Left ventricle myocardium inferior (tissue), 1 donor: ENCODE measurements at regions not wholly inside any gene's neighbourhood (a gene's known extent, or its start where the extent isn't known, plus 50 kb on each side); places are given as distances from the start of the nearest gene placed in this dataset.
"Not testable (repeated sequence)": the region's sequence is repeated elsewhere in the genome, so short reads cannot be mapped to it uniquely, and the experiment has no call there.

Experiments used
- DNase-seq: peaks from one replicate; pipeline ENCODE4 v3.0.0-alpha.2; 2020
- H3K27ac ChIP-seq: fragments of 200-600 bp; replicated peaks from 2 replicates; pipeline ENCODE4 v1.8.0; 2021
- H3K27me3 ChIP-seq: fragments of 200-600 bp; 2 replicates; pipeline ENCODE4 v1.8.0; 2021; ENCODE audit warnings: low read depth
- H3K36me3 ChIP-seq: fragments of 200-600 bp; 2 replicates; pipeline ENCODE4 v1.8.0; 2021
- H3K4me1 ChIP-seq: fragments of 200-600 bp; 2 replicates; pipeline ENCODE4 v1.8.0; 2021
- H3K4me3 ChIP-seq: fragments of 200-600 bp; 2 replicates; pipeline ENCODE4 v1.8.0; 2021; ENCODE audit warnings: mild to moderate bottlenecking, moderate library complexity
- H3K9me3 ChIP-seq: fragments of 200-600 bp; replicated peaks from 2 replicates; pipeline ENCODE4 v1.8.0; 2021
- intact Hi-C: fragments of 100-400 bp; cut with micrococcal nuclease; formaldehyde crosslinking; loops from one replicate; pipeline ENCODE4 v1.11.0; 2022
- TF ChIP-seq, protein P1 (sequence below): fragments of 200-600 bp; IDR thresholded peaks from 2 replicates; pipeline ENCODE4 v1.8.0; 2021; ENCODE audit warnings: antibody characterized with exemption, mild to moderate bottlenecking, borderline replicate concordance
- donor health status: DM: no; HTN: yes; CAD: no; lungs with severe emphysema.

DNA sequence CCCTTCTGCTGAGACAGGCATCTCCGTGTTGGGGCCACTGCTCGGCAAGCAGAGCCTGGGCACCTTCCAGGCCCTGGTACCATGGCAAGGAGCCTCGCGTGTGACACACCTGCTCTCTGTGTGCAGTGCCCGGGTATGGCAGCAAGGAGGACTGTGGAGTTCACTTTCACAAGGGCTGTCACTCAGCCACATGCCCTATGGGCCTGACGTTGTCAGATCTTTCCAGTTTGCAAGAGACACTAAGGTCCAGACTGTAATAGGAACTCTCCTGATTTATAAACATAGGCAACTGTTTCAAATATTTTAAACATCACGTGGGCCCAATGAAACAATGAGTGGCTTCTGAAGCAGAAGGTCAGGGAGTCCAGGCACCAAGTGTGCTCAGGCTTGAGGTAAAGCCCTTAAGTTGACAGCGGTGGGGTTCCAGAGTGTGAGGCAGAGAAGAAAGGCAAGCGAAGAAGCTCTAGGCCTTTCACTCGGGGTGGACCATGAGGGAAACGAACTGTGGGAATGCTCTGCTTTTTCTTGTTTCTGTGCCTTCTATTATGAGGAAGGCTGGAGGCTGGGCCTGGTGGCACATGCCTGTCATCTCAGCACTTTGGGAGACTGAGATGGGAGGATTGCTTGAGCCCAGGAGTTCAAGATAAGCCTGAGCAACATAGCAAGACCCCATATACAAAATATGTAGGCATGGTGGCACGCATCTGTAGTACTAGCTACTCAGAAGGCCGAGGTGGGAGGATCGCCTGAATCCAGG is 108.6 kb upstream of the TRIM2 start:
- intact Hi-C loops = no loop called here
- H3K36me3 ChIP-seq = no peaks in the 10 kb centered on the region
- TF ChIP-seq, protein P1, sequence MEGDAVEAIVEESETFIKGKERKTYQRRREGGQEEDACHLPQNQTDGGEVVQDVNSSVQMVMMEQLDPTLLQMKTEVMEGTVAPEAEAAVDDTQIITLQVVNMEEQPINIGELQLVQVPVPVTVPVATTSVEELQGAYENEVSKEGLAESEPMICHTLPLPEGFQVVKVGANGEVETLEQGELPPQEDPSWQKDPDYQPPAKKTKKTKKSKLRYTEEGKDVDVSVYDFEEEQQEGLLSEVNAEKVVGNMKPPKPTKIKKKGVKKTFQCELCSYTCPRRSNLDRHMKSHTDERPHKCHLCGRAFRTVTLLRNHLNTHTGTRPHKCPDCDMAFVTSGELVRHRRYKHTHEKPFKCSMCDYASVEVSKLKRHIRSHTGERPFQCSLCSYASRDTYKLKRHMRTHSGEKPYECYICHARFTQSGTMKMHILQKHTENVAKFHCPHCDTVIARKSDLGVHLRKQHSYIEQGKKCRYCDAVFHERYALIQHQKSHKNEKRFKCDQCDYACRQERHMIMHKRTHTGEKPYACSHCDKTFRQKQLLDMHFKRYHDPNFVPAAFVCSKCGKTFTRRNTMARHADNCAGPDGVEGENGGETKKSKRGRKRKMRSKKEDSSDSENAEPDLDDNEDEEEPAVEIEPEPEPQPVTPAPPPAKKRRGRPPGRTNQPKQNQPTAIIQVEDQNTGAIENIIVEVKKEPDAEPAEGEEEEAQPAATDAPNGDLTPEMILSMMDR = no peak

GRCh38 chr4:153096344-153096743 is 107.9 kb upstream of the TRIM2 start:
- intact Hi-C loops = no loop called here
- H3K9me3 ChIP-seq = no peaks in the 10 kb centered on the region
- no peak for DNase-seq

More for the DNA sequence above, 108.6 kb upstream of the TRIM2 start:
- Histone ChIP-seq H3K27ac (no peak overlapping the region), H3K4me3 (no peak overlapping the region), H3K4me1 (no peaks in the 10 kb centered on the region), H3K27me3 (peaks cover 5% of the 10 kb centered on the region), H3K9me3 (no peaks in the 10 kb centered on the region)
- no peak for DNase-seq

DNA sequence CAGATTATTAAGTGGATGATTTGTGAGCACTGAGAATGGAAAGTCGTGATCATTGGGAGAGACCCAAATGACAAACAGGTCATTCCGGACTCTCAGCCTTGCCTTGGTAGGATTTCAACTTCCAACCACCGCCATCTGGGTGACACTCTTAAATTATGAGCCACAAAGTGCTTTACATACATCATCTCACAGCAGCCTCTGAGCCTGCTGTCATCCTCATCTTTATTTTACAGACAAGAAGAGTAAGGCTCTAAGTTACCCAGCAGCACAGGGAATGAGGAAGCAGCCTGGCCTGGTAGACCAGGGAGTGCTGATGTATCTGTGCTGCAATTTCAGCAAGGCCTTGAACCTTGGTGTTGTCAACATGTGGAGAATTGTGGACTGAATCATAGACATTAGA is 105.8 kb upstream of the TRIM2 start:
- no peaks in the 10 kb centered on the region for H3K9me3 ChIP-seq
- H3K4me3 ChIP-seq = no peak overlapping the region
- TF ChIP-seq, protein P1 = no peak
- intact Hi-C loops = no loop called here
- no peaks in the 10 kb centered on the region for H3K27me3 ChIP-seq
- H3K36me3 ChIP-seq = no peaks in the 10 kb centered on the region
- no peaks in the 10 kb centered on the region for H3K4me1 ChIP-seq
- no peak for DNase-seq
- H3K27ac ChIP-seq = no peak overlapping the region

More at GRCh38 chr4:153096344-153096743, 107.9 kb upstream of the TRIM2 start:
- Histone ChIP-seq H3K27ac (no peak overlapping the region), H3K36me3 (no peaks in the 10 kb centered on the region), H3K4me1 (no peaks in the 10 kb centered on the region), H3K27me3 (peaks cover 5% of the 10 kb centered on the region), H3K4me3 (no peak overlapping the region)
- TF ChIP-seq, protein P1 = no peak

DNA sequence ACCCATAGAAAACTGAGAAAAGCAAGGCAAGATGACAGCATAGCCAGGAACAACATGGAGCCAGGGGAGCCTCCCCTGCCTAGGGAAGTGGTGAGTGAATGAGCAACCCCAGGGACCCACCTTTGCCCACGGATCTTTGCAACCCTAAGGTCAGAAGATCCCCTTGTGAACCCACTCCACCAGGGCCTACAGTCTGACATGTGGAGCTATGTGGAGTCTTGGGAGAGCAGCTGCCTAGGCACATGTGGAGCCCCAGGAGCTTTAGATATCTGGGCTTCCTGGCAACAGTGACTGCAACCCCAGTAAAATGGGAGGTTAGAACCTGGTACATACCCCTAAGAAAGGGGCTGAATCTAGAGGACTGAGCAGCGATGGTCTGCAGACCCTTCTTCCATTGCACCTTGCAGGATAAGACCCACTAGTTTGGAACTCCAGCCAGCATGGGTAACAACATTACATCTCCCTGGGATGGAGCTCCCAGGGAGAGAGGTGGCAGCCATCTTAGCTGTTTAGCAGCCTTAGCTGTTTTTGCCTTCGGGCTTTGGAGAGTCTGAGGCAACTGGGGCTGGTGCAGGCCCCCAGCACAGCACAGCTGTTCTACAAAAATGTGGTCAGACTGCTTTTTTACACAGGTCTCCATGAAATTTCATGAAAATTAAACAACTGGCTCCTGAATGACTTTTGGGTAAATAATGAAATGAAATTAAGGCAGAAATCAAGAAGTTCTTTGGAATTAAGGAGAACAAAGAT is 104.7 kb upstream of the TRIM2 start:
- Histone ChIP-seq H3K27ac (no peak overlapping the region), H3K9me3 (no peaks in the 10 kb centered on the region), H3K27me3 (peaks cover 1% of the 10 kb centered on the region), H3K4me3 (no peak overlapping the region), H3K36me3 (no peaks in the 10 kb centered on the region), H3K4me1 (no peaks in the 10 kb centered on the region)
- intact Hi-C loops = no loop called here
- no peak for DNase-seq
- TF ChIP-seq, protein P1 = no peak

- intact Hi-C loops = not testable (repeated sequence)
These were observed 97.5 kb upstream of the TRIM2 start for GRCh38 chr4:153106736-153107135.

DNA sequence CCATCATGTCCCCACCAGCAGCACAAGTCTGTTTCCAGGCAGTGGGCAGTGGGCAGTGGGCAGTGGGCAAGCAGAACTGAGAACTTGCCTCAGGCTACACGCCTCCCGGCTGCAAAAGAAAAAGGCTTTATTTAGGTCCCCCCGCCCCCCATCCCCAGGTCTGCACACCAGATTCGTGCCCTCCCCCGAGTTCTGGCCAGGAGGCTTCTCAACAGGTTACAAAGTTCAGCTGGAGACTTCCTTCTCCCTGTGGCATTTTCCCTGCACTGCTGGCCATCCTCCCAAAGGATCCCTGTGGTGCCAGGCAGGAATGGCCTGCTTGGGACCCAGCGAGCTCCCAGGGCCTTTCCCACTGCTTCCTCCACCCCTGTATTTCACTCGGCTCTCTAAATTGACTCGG is 97.0 kb upstream of the TRIM2 start:
- peaks cover 31% of the 10 kb centered on the region for H3K27me3 ChIP-seq
- peaks cover 9% of the 10 kb centered on the region for H3K9me3 ChIP-seq
- H3K4me1 ChIP-seq = no peaks in the 10 kb centered on the region
- TF ChIP-seq, protein P1 = no peak
- H3K27ac ChIP-seq = no peak overlapping the region
- no peak overlapping the region for H3K4me3 ChIP-seq
- DNase-seq = no peak
- no peaks in the 10 kb centered on the region for H3K36me3 ChIP-seq
- intact Hi-C loops = no loop called here

More at GRCh38 chr4:153106736-153107135, 97.5 kb upstream of the TRIM2 start:
- not testable (repeated sequence) for H3K9me3 ChIP-seq, H3K4me1 ChIP-seq, H3K4me3 ChIP-seq, DNase-seq, H3K36me3 ChIP-seq, H3K27ac ChIP-seq
- H3K27me3 ChIP-seq = peaks cover 31% of the 10 kb centered on the region
